ENCODE measurements at regions not wholly inside any gene's neighbourhood (a gene's known extent, or its start where the extent isn't known, plus 50 kb on each side); places are given as distances from the start of the nearest gene placed in this dataset.
A peak's percentile ranks its signal among the peaks of the same experiment; 100 is the strongest.

GRCh38 chr3:148021381-148021780, 612.2 kb downstream of the ZIC1 start:
- Histone ChIP-seq H3K36me3 (ENCODE audit: control insufficient read depth in 2 of 3, insufficient read depth in 3 of 3, low read length in 3 of 3) (no peaks in the 10 kb centered on the region), H3K27me3 (ENCODE audit: control insufficient read depth, insufficient read depth, low read length) (no peaks in the 10 kb centered on the region), H3K9ac (ENCODE audit: low read length in 3 of 3) (no peak overlapping the region), H3K4me3 (ENCODE audit: low read length in 3 of 3) (no peak overlapping the region), H3K27ac (ENCODE audit: low read depth in 2 of 2, low read length in 2 of 2) (no peak overlapping the region), H3K4me1 (ENCODE audit: control insufficient read depth in 2 of 3, insufficient read depth in 2 of 3, low read depth in 1 of 3, low read length in 3 of 3) (no peaks in the 10 kb centered on the region), H3K9me3 (ENCODE audit: control insufficient read depth in 2 of 3, insufficient read depth in 1 of 3, low read length in 3 of 3) (peaks cover 0 to 2% (median 0%) of the 10 kb centered on the region in 3 donors)
- FAIRE-seq (no peak), DNase-seq (peak in 1 of 5 donors; percentile 37)
- TF ChIP-seq CTCF (IDR thresholded peaks at IDR 0.05; ENCODE audit: borderline replicate concordance, extremely low read depth, insufficient read depth): no peak
- intact Hi-C loops (cut with DNase I): no loop called here

- intact Hi-C loops (cut with DNase I): no loop called here
- Histone ChIP-seq H3K27ac (ENCODE audit: low read depth in 2 of 2, low read length in 2 of 2) (no peak overlapping the region), H3K4me1 (ENCODE audit: control insufficient read depth in 2 of 3, insufficient read depth in 2 of 3, low read depth in 1 of 3, low read length in 3 of 3) (no peaks in the 10 kb centered on the region), H3K36me3 (ENCODE audit: control insufficient read depth in 2 of 3, insufficient read depth in 3 of 3, low read length in 3 of 3) (no peaks in the 10 kb centered on the region), H3K27me3 (ENCODE audit: control insufficient read depth, insufficient read depth, low read length) (no peaks in the 10 kb centered on the region), H3K9ac (ENCODE audit: low read length in 3 of 3) (no peak overlapping the region), H3K4me3 (ENCODE audit: low read length in 3 of 3) (no peak overlapping the region), H3K9me3 (ENCODE audit: control insufficient read depth in 2 of 3, insufficient read depth in 1 of 3, low read length in 3 of 3) (no peaks in the 10 kb centered on the region)
- no peak for TF ChIP-seq CTCF (IDR thresholded peaks at IDR 0.05; ENCODE audit: borderline replicate concordance, extremely low read depth, insufficient read depth)
- FAIRE-seq: no peak
- DNase-seq: no peak
Measured at GRCh38 chr3:148023994-148024393, 614.8 kb downstream of the ZIC1 start.

- intact Hi-C loops (cut with DNase I): no loop called here
- no peak for TF ChIP-seq CTCF (IDR thresholded peaks at IDR 0.05; ENCODE audit: borderline replicate concordance, extremely low read depth, insufficient read depth)
- H3K36me3 ChIP-seq (ENCODE audit: control insufficient read depth in 2 of 3, insufficient read depth in 3 of 3, low read length in 3 of 3): no peaks in the 10 kb centered on the region
- no peaks in the 10 kb centered on the region for H3K4me1 ChIP-seq (ENCODE audit: control insufficient read depth in 2 of 3, insufficient read depth in 2 of 3, low read depth in 1 of 3, low read length in 3 of 3)
- no peaks in the 10 kb centered on the region for H3K9me3 ChIP-seq (ENCODE audit: control insufficient read depth in 2 of 3, insufficient read depth in 1 of 3, low read length in 3 of 3)
- FAIRE-seq: no peak
- H3K27me3 ChIP-seq (ENCODE audit: control insufficient read depth, insufficient read depth, low read length): no peaks in the 10 kb centered on the region
- no peak overlapping the region for H3K4me3 ChIP-seq (ENCODE audit: low read length in 3 of 3)
- H3K9ac ChIP-seq (ENCODE audit: low read length in 3 of 3): no peak overlapping the region
- no peak overlapping the region for H3K27ac ChIP-seq (ENCODE audit: low read depth in 2 of 2, low read length in 2 of 2)
- no peak for DNase-seq
Measured at GRCh38 chr3:148026009-148026588, 616.9 kb downstream of the ZIC1 start.

GRCh38 chr3:148030975-148031374, 621.8 kb downstream of the ZIC1 start:
- DNase-seq: no peak
- H3K4me3 ChIP-seq (ENCODE audit: low read length in 3 of 3): no peak overlapping the region
- H3K27ac ChIP-seq (ENCODE audit: low read depth in 2 of 2, low read length in 2 of 2): no peak overlapping the region
- H3K4me1 ChIP-seq (ENCODE audit: control insufficient read depth in 2 of 3, insufficient read depth in 2 of 3, low read depth in 1 of 3, low read length in 3 of 3): no peaks in the 10 kb centered on the region
- FAIRE-seq: no peak
- intact Hi-C loops (cut with DNase I): no loop called here
- H3K36me3 ChIP-seq (ENCODE audit: control insufficient read depth in 2 of 3, insufficient read depth in 3 of 3, low read length in 3 of 3): no peaks in the 10 kb centered on the region
- no peaks in the 10 kb centered on the region for H3K27me3 ChIP-seq (ENCODE audit: control insufficient read depth, insufficient read depth, low read length)
- no peak overlapping the region for H3K9ac ChIP-seq (ENCODE audit: low read length in 3 of 3)
- TF ChIP-seq CTCF (IDR thresholded peaks at IDR 0.05; ENCODE audit: borderline replicate concordance, extremely low read depth, insufficient read depth): no peak
- H3K9me3 ChIP-seq (ENCODE audit: control insufficient read depth in 2 of 3, insufficient read depth in 1 of 3, low read length in 3 of 3): no peaks in the 10 kb centered on the region
